Myocyte (in vitro differentiated cells): ENCODE measurements at regions not wholly inside any gene's neighbourhood (a gene's known extent, or its start where the extent isn't known, plus 50 kb on each side); places are given as distances from the start of the nearest gene placed in this dataset.

Experiments
- DNase-seq: peaks from one replicate; pipeline ENCODE4 v3.0.0-alpha.2; 2012; ENCODE audit warnings: low read depth

GRCh38 chr6:23097566-23097965, 528.2 kb downstream of the HDGFL1 start:
- DNase-seq, result no peak

GRCh38 chr6:23106951-23107350, 537.6 kb downstream of the HDGFL1 start:
- peak; percentile 38 for DNase-seq

- no peak for DNase-seq
These were observed 542.6 kb downstream of the HDGFL1 start for GRCh38 chr6:23111984-23112383.

GRCh38 chr6:23114812-23115504, 545.6 kb downstream of the HDGFL1 start:
- DNase-seq, result no peak

- peak; percentile 32 for DNase-seq
These were observed 568.2 kb downstream of the HDGFL1 start for GRCh38 chr6:23137611-23138010.

GRCh38 chr6:23140871-23141270, 571.5 kb downstream of the HDGFL1 start:
- no peak for DNase-seq

- DNase-seq, result no peak
These were observed 576.4 kb downstream of the HDGFL1 start for GRCh38 chr6:23145781-23146180.

GRCh38 chr6:23154159-23154558, 584.8 kb downstream of the HDGFL1 start:
- DNase-seq, result no peak

GRCh38 chr6:23170049-23170448, 600.7 kb downstream of the HDGFL1 start:
- no peak for DNase-seq

GRCh38 chr6:23173234-23173633, 603.9 kb downstream of the HDGFL1 start:
- DNase-seq, result peak; percentile 20

GRCh38 chr6:23174781-23175361, 605.5 kb downstream of the HDGFL1 start:
- peak; percentile 66 for DNase-seq

GRCh38 chr6:23175391-23175790, 606.0 kb downstream of the HDGFL1 start:
- DNase-seq, result no peak

- no peak for DNase-seq
These were observed 607.1 kb downstream of the HDGFL1 start for GRCh38 chr6:23176471-23176870.

- DNase-seq, result no peak
These were observed 607.5 kb downstream of the HDGFL1 start for GRCh38 chr6:23176883-23177282.

- no peak for DNase-seq
These were observed 608.4 kb downstream of the HDGFL1 start for GRCh38 chr6:23177806-23178205.

GRCh38 chr6:23179994-23180393, 610.6 kb downstream of the HDGFL1 start:
- no peak for DNase-seq

GRCh38 chr6:23180504-23181293, 611.3 kb downstream of the HDGFL1 start:
- peak; percentile 95 for DNase-seq

GRCh38 chr6:23181356-23182110, 612.2 kb downstream of the HDGFL1 start:
- peak; percentile 61 for DNase-seq

- DNase-seq, result no peak
These were observed 614.5 kb downstream of the HDGFL1 start for GRCh38 chr6:23183846-23184245.

- no peak for DNase-seq
These were observed 615.0 kb downstream of the HDGFL1 start for GRCh38 chr6:23184351-23184750.

- DNase-seq, result no peak
These were observed 626.1 kb downstream of the HDGFL1 start for GRCh38 chr6:23195487-23195886.

- no peak for DNase-seq
These were observed 630.2 kb downstream of the HDGFL1 start for GRCh38 chr6:23199541-23199940.
